ENCODE measurements at regions not wholly inside any gene's neighbourhood (a gene's known extent, or its start where the extent isn't known, plus 50 kb on each side); places are given as distances from the start of the nearest gene placed in this dataset.

DNA sequence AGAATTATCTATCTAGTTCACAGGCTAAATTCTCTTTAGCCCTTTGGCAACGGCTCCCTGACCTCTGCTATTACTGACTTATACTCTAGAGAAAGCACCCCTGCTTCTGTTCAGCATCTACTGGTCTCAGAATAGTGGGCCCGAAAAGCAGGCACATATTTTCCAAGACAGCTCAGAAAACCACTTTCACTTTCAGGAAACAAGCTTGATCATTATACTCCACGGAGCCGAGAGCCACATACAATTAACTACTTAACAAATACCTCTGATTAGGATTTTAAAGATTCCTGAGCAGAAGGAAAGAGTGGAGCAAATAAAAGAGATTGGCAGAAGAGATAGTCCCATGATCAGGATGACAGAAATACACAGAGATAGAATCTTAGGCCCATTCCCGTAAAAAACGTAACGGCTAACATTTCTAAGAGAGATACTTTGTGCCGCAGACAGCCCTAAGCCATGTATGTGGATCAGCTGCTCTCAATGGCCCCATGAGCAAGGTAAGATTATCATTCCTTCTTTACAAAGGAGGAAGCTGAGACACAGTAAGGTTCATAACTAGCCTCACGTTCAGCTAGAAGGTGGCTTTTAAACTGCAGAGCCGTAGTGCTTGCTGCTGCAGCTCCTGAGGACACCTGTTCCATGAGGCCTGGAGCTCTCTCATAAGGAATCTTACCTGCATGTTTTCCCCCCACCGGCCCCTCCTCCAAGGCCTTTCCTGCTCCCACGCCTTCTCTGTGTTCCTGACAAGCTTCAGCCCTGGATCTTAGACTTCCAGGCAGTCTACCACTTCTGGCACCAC, 227.2 kb downstream of the FOXO1 start:
- no peaks in the 10 kb centered on the region for H3K36me3 ChIP-seq (ENCODE audit: control insufficient read depth, insufficient read depth, low read length)
- H3K4me1 ChIP-seq (ENCODE audit: control insufficient read depth, insufficient read depth, low read length): no peaks in the 10 kb centered on the region
- no peak overlapping the region for H3K4me3 ChIP-seq (ENCODE audit: low read depth, low read length)
- no peaks in the 10 kb centered on the region for H3K27me3 ChIP-seq (ENCODE audit: control insufficient read depth, insufficient read depth, low read length)
- H3K9me3 ChIP-seq (ENCODE audit: control insufficient read depth, insufficient read depth, low read depth, low read length): peaks cover 10% of the 10 kb centered on the region
- no peak overlapping the region for H3K27ac ChIP-seq (ENCODE audit: low read depth, low read length)
- H3K9ac ChIP-seq (ENCODE audit: low read length): no peak overlapping the region

GRCh38 chr13:40439928-40440327, 226.5 kb downstream of the FOXO1 start:
- Histone ChIP-seq H3K4me3 (ENCODE audit: low read depth, low read length) (no peak overlapping the region), H3K36me3 (ENCODE audit: control insufficient read depth, insufficient read depth, low read length) (no peaks in the 10 kb centered on the region), H3K9me3 (ENCODE audit: control insufficient read depth, insufficient read depth, low read depth, low read length) (peaks cover 6% of the 10 kb centered on the region), H3K4me1 (ENCODE audit: control insufficient read depth, insufficient read depth, low read length) (no peaks in the 10 kb centered on the region), H3K9ac (ENCODE audit: low read length) (no peak overlapping the region), H3K27me3 (ENCODE audit: control insufficient read depth, insufficient read depth, low read length) (no peaks in the 10 kb centered on the region), H3K27ac (ENCODE audit: low read depth, low read length) (no peak overlapping the region)

DNA sequence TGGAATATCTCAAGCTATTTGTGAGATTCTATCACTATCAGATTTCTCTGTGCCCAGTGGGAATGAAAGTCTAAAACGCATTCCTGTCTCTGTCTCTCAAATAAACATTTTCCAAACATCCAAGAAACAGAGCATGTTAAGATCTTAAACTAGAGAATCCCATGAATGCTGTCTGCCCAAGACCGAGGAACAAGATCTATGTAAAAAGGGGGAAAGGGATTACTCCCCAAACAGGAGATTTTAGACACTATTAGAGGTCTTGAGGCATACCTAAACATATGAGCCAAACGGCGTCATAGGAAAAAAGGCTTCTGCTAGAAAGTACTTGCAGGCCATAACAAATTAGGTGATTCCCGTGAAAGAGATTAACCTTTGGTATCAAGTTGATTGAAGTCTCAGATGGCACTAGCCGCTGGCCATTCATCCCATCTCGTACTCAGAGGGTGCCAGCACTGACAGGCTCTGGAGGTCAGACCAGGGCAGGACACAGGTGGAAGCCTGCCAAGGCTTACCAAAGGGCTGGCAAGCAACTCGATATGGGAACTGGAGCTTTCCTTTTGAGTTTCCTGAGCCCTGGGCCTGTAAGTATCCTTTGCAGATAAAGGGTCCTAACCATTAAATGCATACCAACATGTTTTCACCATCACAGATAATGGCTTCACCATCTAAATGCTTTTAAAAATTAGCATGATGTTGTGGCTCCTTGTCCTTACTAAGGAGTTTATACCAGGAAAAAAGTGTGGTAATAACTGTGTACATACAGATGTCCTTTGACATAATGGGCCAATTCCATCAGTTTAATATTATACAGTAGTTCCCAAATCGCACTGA, 225.2 kb downstream of the FOXO1 start:
- Histone ChIP-seq H3K9me3 (ENCODE audit: control insufficient read depth, insufficient read depth, low read depth, low read length) (peaks cover 6% of the 10 kb centered on the region), H3K27ac (ENCODE audit: low read depth, low read length) (no peak overlapping the region), H3K36me3 (ENCODE audit: control insufficient read depth, insufficient read depth, low read length) (no peaks in the 10 kb centered on the region), H3K27me3 (ENCODE audit: control insufficient read depth, insufficient read depth, low read length) (no peaks in the 10 kb centered on the region), H3K4me3 (ENCODE audit: low read depth, low read length) (no peak overlapping the region), H3K4me1 (ENCODE audit: control insufficient read depth, insufficient read depth, low read length) (0 out of 2 replicates have a peak, but pooled peaks cover 4% of the 10 kb centered on the region), H3K9ac (ENCODE audit: low read length) (no peak overlapping the region)

DNA sequence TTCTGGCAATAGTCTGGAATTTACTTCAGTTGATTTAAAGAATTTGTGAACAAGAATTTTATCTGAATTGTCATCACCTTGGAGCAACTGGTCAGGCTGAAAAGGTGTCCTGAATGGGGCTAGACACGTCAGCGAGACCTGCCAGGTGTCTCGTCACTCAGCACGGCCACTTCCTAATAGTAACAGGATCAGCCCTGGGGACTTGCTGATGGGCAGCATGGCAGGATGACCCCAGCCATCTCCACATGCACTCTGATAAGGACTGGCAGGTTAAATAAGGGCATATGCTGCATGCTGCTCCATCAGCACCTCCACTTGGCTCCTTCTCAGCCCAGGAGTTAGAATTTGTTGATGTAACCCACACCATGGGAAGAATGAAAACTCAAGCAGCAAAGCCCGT, 224.2 kb downstream of the FOXO1 start:
- Histone ChIP-seq H3K9ac (ENCODE audit: low read length) (no peak overlapping the region), H3K36me3 (ENCODE audit: control insufficient read depth, insufficient read depth, low read length) (no peaks in the 10 kb centered on the region), H3K4me1 (ENCODE audit: control insufficient read depth, insufficient read depth, low read length) (0 out of 2 replicates have a peak, but pooled peaks cover 4% of the 10 kb centered on the region), H3K27me3 (ENCODE audit: control insufficient read depth, insufficient read depth, low read length) (no peaks in the 10 kb centered on the region), H3K9me3 (ENCODE audit: control insufficient read depth, insufficient read depth, low read depth, low read length) (peaks cover 8% of the 10 kb centered on the region), H3K4me3 (ENCODE audit: low read depth, low read length) (no peak overlapping the region), H3K27ac (ENCODE audit: low read depth, low read length) (no peak overlapping the region)

DNA sequence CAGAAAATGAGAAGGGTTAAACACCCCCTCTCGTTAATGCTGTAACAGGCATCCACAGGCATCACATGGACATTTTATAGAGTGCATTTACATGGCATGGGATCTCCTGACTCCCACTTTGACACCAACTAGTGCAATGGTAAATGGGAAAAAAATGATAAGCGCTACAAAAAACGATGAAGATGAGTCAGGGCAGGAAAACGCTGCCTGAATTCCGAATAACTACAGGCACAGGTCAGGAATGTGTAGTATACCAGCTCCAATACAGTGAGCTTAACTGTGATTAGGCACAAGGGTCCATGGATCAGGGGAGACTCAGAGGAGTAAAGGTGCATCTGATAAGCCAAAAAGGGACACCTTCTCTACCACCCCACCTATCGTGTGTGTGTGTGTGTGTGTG, 223.6 kb downstream of the FOXO1 start:
- Histone ChIP-seq H3K9me3 (ENCODE audit: control insufficient read depth, insufficient read depth, low read depth, low read length) (peaks cover 8% of the 10 kb centered on the region), H3K27ac (ENCODE audit: low read depth, low read length) (no peak overlapping the region), H3K36me3 (ENCODE audit: control insufficient read depth, insufficient read depth, low read length) (no peaks in the 10 kb centered on the region), H3K4me3 (ENCODE audit: low read depth, low read length) (no peak overlapping the region), H3K4me1 (ENCODE audit: control insufficient read depth, insufficient read depth, low read length) (0 out of 2 replicates have a peak, but pooled peaks cover 4% of the 10 kb centered on the region), H3K9ac (ENCODE audit: low read length) (no peak overlapping the region), H3K27me3 (ENCODE audit: control insufficient read depth, insufficient read depth, low read length) (no peaks in the 10 kb centered on the region)

- peaks cover 11% of the 10 kb centered on the region for H3K9me3 ChIP-seq (ENCODE audit: control insufficient read depth, insufficient read depth, low read depth, low read length)
- no peaks in the 10 kb centered on the region for H3K27me3 ChIP-seq (ENCODE audit: control insufficient read depth, insufficient read depth, low read length)
- no peak overlapping the region for H3K27ac ChIP-seq (ENCODE audit: low read depth, low read length)
- H3K36me3 ChIP-seq (ENCODE audit: control insufficient read depth, insufficient read depth, low read length): no peaks in the 10 kb centered on the region
- H3K4me3 ChIP-seq (ENCODE audit: low read depth, low read length): no peak overlapping the region
- 0 out of 2 replicates have a peak, but pooled peaks cover 4% of the 10 kb centered on the region for H3K4me1 ChIP-seq (ENCODE audit: control insufficient read depth, insufficient read depth, low read length)
- no peak overlapping the region for H3K9ac ChIP-seq (ENCODE audit: low read length)
These were observed 222.2 kb downstream of the FOXO1 start for GRCh38 chr13:40444241-40444640.

DNA sequence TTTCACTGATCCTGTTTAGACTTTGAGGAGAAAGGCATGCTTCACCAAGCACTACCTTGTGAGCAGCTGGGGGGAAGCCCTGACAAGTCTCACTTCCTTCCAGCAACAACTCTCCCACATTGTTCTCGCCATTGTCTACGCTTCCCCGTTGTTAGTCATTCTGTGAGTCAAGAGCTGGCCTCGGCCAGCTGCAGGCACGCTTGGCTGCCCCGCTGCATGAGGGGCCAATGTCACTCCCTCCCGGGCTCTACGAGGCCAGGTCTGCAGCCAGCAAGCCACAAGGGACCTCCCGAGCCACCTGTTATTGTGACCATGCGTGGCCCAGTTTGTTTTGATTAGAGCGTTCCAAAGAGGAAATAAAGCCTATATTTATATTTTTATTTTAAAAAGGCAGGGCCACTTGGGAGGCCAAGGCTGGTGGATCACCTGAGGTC, 220.9 kb downstream of the FOXO1 start:
- Histone ChIP-seq H3K27ac (ENCODE audit: low read depth, low read length) (no peak overlapping the region), H3K36me3 (ENCODE audit: control insufficient read depth, insufficient read depth, low read length) (no peaks in the 10 kb centered on the region), H3K4me1 (ENCODE audit: control insufficient read depth, insufficient read depth, low read length) (0 out of 2 replicates have a peak, but pooled peaks cover 4% of the 10 kb centered on the region), H3K9ac (ENCODE audit: low read length) (no peak overlapping the region), H3K4me3 (ENCODE audit: low read depth, low read length) (no peak overlapping the region), H3K9me3 (ENCODE audit: control insufficient read depth, insufficient read depth, low read depth, low read length) (peaks cover 12% of the 10 kb centered on the region), H3K27me3 (ENCODE audit: control insufficient read depth, insufficient read depth, low read length) (no peaks in the 10 kb centered on the region)

DNA sequence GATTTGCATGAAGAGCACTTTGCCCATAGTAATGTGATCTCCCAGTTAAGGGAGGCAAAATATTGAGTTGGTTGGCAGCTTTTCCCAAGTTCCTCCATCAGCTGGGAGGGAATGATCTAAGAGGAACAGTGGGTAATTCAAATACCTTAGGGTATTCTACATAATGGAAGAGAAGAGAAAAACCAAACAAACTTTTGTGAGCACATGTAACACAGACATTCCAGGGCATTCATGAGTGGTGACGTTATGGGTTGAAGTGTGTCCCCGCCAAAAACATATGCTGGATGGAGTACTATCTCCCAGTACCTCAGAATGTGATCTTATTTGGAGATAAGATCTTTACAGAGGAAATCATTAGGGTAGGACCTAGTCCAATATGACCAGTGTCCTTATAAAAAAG, 220.1 kb downstream of the FOXO1 start:
- Histone ChIP-seq H3K27ac (ENCODE audit: low read depth, low read length) (no peak overlapping the region), H3K4me3 (ENCODE audit: low read depth, low read length) (no peak overlapping the region), H3K9ac (ENCODE audit: low read length) (no peak overlapping the region), H3K36me3 (ENCODE audit: control insufficient read depth, insufficient read depth, low read length) (no peaks in the 10 kb centered on the region), H3K4me1 (ENCODE audit: control insufficient read depth, insufficient read depth, low read length) (0 out of 2 replicates have a peak, but pooled peaks cover 4% of the 10 kb centered on the region), H3K9me3 (ENCODE audit: control insufficient read depth, insufficient read depth, low read depth, low read length) (peaks cover 12% of the 10 kb centered on the region), H3K27me3 (ENCODE audit: control insufficient read depth, insufficient read depth, low read length) (no peaks in the 10 kb centered on the region)

DNA sequence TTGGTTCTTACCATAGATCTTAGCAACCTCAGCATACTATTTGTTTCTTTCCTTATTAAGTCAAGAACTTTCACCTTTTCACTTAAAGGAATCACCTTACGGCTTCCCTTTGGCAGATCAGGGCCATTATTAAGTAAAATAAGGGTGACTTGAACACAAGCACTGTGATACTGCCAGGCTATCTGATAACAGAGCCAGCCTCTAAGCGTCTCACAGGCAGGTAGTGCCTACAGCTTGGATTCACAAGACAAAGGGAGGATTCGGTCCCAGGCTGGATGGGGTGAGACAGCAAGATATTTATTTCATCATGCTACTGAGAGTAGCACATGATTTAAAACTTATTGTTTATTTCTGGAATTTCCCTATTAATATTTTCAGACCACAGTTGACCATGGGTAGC, 218.6 kb downstream of the FOXO1 start:
- Histone ChIP-seq H3K9ac (ENCODE audit: low read length) (no peak overlapping the region), H3K27ac (ENCODE audit: low read depth, low read length) (no peak overlapping the region)

DNA sequence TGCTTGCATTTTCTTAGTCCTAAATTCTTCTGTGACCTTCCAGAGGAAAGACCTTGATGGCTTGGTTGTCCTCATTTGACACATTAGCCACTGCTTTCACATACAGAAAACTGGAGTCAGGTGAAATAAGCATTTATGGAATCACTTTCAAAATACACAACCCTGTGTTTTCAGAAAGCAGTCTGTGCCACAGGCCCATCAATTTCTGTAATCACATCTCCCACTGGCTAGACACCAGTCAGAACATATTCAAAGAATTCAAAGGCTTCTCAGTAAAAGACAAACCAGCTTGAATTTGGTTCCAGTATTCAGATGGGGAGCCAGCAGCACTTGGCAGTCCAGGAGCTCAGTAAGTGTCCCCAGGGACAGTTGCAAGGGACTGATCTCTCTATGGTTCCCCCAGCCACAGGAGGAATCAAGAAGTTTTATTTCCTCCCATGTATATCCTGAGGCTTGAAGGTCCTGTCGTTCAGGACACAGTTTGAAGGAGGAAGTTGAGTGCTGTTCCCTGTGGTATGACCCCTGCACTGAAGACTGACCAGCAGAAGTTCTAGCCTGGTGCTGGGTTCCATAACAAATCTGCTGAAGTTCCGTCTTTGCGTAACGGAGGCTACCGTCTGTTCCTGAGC, 214.3 kb downstream of the FOXO1 start:
- Histone ChIP-seq H3K27ac (ENCODE audit: low read depth, low read length) (no peak overlapping the region), H3K36me3 (ENCODE audit: control insufficient read depth, insufficient read depth, low read length) (no peaks in the 10 kb centered on the region), H3K4me1 (ENCODE audit: control insufficient read depth, insufficient read depth, low read length) (no peaks in the 10 kb centered on the region), H3K4me3 (ENCODE audit: low read depth, low read length) (no peak overlapping the region), H3K9me3 (ENCODE audit: control insufficient read depth, insufficient read depth, low read depth, low read length) (peaks cover 9% of the 10 kb centered on the region), H3K9ac (ENCODE audit: low read length) (no peak overlapping the region), H3K27me3 (ENCODE audit: control insufficient read depth, insufficient read depth, low read length) (no peaks in the 10 kb centered on the region)

More for the DNA sequence above, 218.6 kb downstream of the FOXO1 start:
- H3K4me3 ChIP-seq (ENCODE audit: low read depth, low read length): no peak overlapping the region
- 0 out of 2 replicates have a peak, but pooled peaks cover 4% of the 10 kb centered on the region for H3K4me1 ChIP-seq (ENCODE audit: control insufficient read depth, insufficient read depth, low read length)
- no peaks in the 10 kb centered on the region for H3K27me3 ChIP-seq (ENCODE audit: control insufficient read depth, insufficient read depth, low read length)
- peaks cover 12% of the 10 kb centered on the region for H3K9me3 ChIP-seq (ENCODE audit: control insufficient read depth, insufficient read depth, low read depth, low read length)
- no peaks in the 10 kb centered on the region for H3K36me3 ChIP-seq (ENCODE audit: control insufficient read depth, insufficient read depth, low read length)

Measured in HUES6 (cell line).